Stomach (tissue), 8 donors: ENCODE measurements at regions not wholly inside any gene's neighbourhood (a gene's known extent, or its start where the extent isn't known, plus 50 kb on each side); places are given as distances from the start of the nearest gene placed in this dataset.

Source experiments
- DNase-seq, 2 donors: peaks; one replicate each; pipeline versions ENCODE4 v3.0.0 to v3.0.0-alpha.2; 2013 to 2019
- H3K27ac ChIP-seq, 5 donors: fragments of 200-600 bp in 4 of 5; sonication (generic) in 4 of 5; one replicate each; pipeline ENCODE4 v1.5.1; 2013 to 2019; ENCODE audit warnings: mild to moderate bottlenecking in 1 of 5, moderate library complexity in 1 of 5
- H3K27me3 ChIP-seq, 3 donors: fragments of 200-600 bp; sonication (generic); one replicate each; pipeline ENCODE4 v1.5.1; 2017 to 2019; ENCODE audit warnings: mixed run types in 1 of 3
- H3K36me3 ChIP-seq, 4 donors: fragments of 200-600 bp; sonication (generic); 1 replicate in 3 of 4; 2 replicates in 1 of 4; pipeline ENCODE4 v1.5.1; 2016 to 2019
- H3K4me1 ChIP-seq, 4 donors: fragments of 200-600 bp; sonication (generic); one replicate each; pipeline ENCODE4 v1.5.1; 2016 to 2019
- H3K4me3 ChIP-seq, 4 donors: fragments of 200-600 bp; sonication (generic) in 3 of 4; one replicate each; pipeline ENCODE4 v1.5.1; 2016 to 2019; ENCODE audit warnings: mild to moderate bottlenecking in 1 of 4
- H3K9me3 ChIP-seq, 4 donors: fragments of 200-600 bp; sonication (generic); one replicate each; pipeline ENCODE4 v1.5.1; 2016 to 2019
- CTCF ChIP-seq, 7 experiments: fragments of 450-650 bp in 4 of 7; fragments of 200-600 bp in 3 of 7; sonication (generic) in 3 of 7; IDR thresholded peaks; one replicate each; pipeline ENCODE4 v1.5.1; 2016 to 2019; ENCODE audit warnings: antibody characterized with exemption in 7 of 7, control low read depth in 2 of 7, mild to moderate bottlenecking in 1 of 7
- EP300 ChIP-seq: sonication (generic); formaldehyde crosslinking; IDR thresholded peaks from one replicate; pipeline ENCODE4 v1.6.1; 2017; ENCODE audit warnings: antibody characterized with exemption
- POLR2A ChIP-seq, 4 donors: fragments of 450-650 bp; IDR thresholded peaks; one replicate each; pipeline ENCODE4 v1.6.1; 2016; ENCODE audit warnings: antibody characterized with exemption in 4 of 4, control low read depth in 2 of 4, mild to moderate bottlenecking in 1 of 4, moderate library complexity in 1 of 4
- POLR2AphosphoS5 ChIP-seq, 3 donors: sonication (generic); formaldehyde crosslinking; IDR thresholded peaks; one replicate each; pipeline ENCODE4 v1.6.1; 2016; ENCODE audit warnings: antibody characterized with exemption in 3 of 3
- WGBS, 5 donors: extraction: QIAGEN DNeasy Blood & Tissue Kit in 3 of 5; methylation state at CpG; one replicate each; pipeline versions ENCODE4 v1.1.5 to v1.1.7; 2013 to 2018; 5-methylcytosine and 5-hydroxymethylcytosine counted together
- intact Hi-C: fragments of 100-400 bp; cut with DNase I; formaldehyde crosslinking; loops from one replicate; pipeline ENCODE4 v1.15.1; 2023; ENCODE audit warnings: low total_unique reads
- donor health status: healthy with polysubstance abuse.
- donor health status: Bipolar disorder and iron deficiency.
- donor health status: healthy.

DNA sequence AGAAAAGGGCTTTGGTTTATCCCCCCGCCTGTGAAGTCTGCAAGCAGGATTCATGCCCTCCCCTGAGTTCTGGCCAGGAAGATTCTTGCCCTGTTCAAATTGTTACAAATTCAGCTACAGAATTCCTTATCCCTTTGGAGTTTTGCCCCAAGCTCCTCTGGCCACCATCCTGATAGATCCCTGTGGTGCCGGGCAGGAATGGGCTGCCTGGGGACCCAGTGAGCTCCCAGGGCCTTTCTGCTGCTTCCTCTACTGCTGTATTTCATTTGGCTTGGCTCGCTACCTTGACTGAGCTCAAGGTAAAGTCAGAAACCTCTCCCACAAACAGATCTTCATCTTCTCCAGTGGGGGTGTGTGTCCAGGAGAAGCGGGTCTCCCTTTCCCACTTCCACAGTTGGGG, 194.6 kb upstream of the NBEA start:
- Histone ChIP-seq H3K4me3 (no peak overlapping the region), H3K9me3 (peaks cover 0 to 8% (median 0%) of the 10 kb centered on the region in 4 donors), H3K27me3 (peaks cover 0 to 5% (median 0%) of the 10 kb centered on the region in 3 donors), H3K27ac (peak overlapping the region in 4 of 5 donors; percentile 22 to 49 (median 38)), H3K4me1 (peaks cover 0 to 32% (median 14%) of the 10 kb centered on the region in 4 donors), H3K36me3 (no peaks in the 10 kb centered on the region)
- TF ChIP-seq EP300 (no peak), POLR2A (IDR thresholded peaks at IDR 0.05) (no peak), CTCF (IDR thresholded peaks at IDR 0.05) (no peak), POLR2AphosphoS5 (IDR thresholded peaks at IDR 0.05) (no peak)
- DNase-seq = no peak
- intact Hi-C loops = no loop called here
- 84 to 92% (median 91%) methylated on average over 4 of the region's 4 CpGs for WGBS, 5 donors

GRCh38 chr13:34748073-34748472, 194.0 kb upstream of the NBEA start:
- peaks cover 0 to 32% (median 14%) of the 10 kb centered on the region in 4 donors for H3K4me1 ChIP-seq
- intact Hi-C loops = no loop called here
- no peaks in the 10 kb centered on the region for H3K36me3 ChIP-seq
- H3K27me3 ChIP-seq = peaks cover 0 to 5% (median 0%) of the 10 kb centered on the region in 3 donors
- TF ChIP-seq EP300 (no peak), POLR2AphosphoS5 (IDR thresholded peaks at IDR 0.05) (peak in 2 of 3 donors; percentile 7 to 22), CTCF (IDR thresholded peaks at IDR 0.05) (no peak), POLR2A (IDR thresholded peaks at IDR 0.05) (no peak)
- H3K9me3 ChIP-seq = peaks cover 0 to 4% (median 0%) of the 10 kb centered on the region in 4 donors
- DNase-seq = peak in 1 of 2 donors; percentile 63
- no peak overlapping the region for H3K4me3 ChIP-seq
- H3K27ac ChIP-seq = peak overlapping the region in 4 of 5 donors; percentile 22 to 49 (median 38)
- WGBS, 5 donors = 23 to 44% (median 38%) methylated on average over 5 of the region's 5 CpGs

DNA sequence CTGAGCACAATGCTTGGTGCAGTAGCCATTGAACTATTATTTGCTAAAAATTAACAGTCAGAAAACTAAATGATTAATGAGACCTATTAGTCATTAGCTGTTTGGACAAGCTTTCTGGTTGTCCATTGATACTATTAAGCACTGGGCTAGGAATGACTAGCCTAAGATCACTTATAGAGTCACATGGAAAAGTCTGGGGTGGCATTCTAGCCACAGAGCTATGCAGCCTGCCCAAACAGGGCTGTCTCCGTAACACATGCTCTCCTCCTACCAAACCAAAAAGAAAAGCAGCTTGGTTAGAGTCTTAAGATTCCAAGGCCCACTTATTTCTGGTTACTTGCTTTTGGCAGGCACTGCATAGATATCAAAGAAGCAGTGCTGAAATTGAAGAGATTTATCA, 193.5 kb upstream of the NBEA start:
- Histone ChIP-seq H3K27ac (peak overlapping the region in 4 of 5 donors; percentile 12 to 44 (median 27)), H3K27me3 (peaks cover 0 to 5% (median 0%) of the 10 kb centered on the region in 3 donors), H3K36me3 (no peaks in the 10 kb centered on the region), H3K4me1 (peaks cover 0 to 32% (median 14%) of the 10 kb centered on the region in 4 donors), H3K9me3 (no peaks in the 10 kb centered on the region), H3K4me3 (no peak overlapping the region)
- TF ChIP-seq POLR2AphosphoS5 (IDR thresholded peaks at IDR 0.05) = no peak
- TF ChIP-seq POLR2A (IDR thresholded peaks at IDR 0.05) = no peak
- TF ChIP-seq EP300 = no peak
- 69 to 96% (median 79%) methylated on average over 1 of the region's 1 CpG for WGBS, 5 donors
- DNase-seq = no peak
- intact Hi-C loops = no loop called here

GRCh38 chr13:34749046-34749445, 193.0 kb upstream of the NBEA start:
- intact Hi-C loops = no loop called here
- H3K27me3 ChIP-seq = peaks cover 0 to 5% (median 0%) of the 10 kb centered on the region in 3 donors
- H3K27ac ChIP-seq = peak overlapping the region in 3 of 5 donors; percentile 12 to 44 (median 21)
- H3K9me3 ChIP-seq = no peaks in the 10 kb centered on the region
- TF ChIP-seq POLR2AphosphoS5 (IDR thresholded peaks at IDR 0.05) = no peak
- TF ChIP-seq POLR2A (IDR thresholded peaks at IDR 0.05) = no peak
- TF ChIP-seq CTCF (IDR thresholded peaks at IDR 0.05) = no peak
- no peak for TF ChIP-seq EP300
- no peak overlapping the region for H3K4me3 ChIP-seq
- 44 to 72% (median 59%) methylated on average over 8 of the region's 8 CpGs for WGBS, 5 donors
- peaks cover 0 to 32% (median 14%) of the 10 kb centered on the region in 4 donors for H3K4me1 ChIP-seq
- DNase-seq = peak in 1 of 2 donors; percentile 40
- H3K36me3 ChIP-seq = no peaks in the 10 kb centered on the region
